Frontal cortex (tissue), 3 donors: ENCODE measurements at regions not wholly inside any gene's neighbourhood (a gene's known extent, or its start where the extent isn't known, plus 50 kb on each side); places are given as distances from the start of the nearest gene placed in this dataset.
A peak's percentile ranks its signal among the peaks of the same experiment; 100 is the strongest.

Source experiments
- DNase-seq, 2 donors: peaks; one replicate each; pipeline ENCODE4 v3.0.0; 2012; ENCODE audit warnings: low spot score in 2 of 2
- FAIRE-seq: peaks from 2 replicates; lab custom pipeline; 2012; peaks lifted over from hg19 to GRCh38; lab: Jason Lieb, UNC
- donor health status: control.
- donor health status: control.
- donor health status: control.

- no peak for DNase-seq
- FAIRE-seq = no peak
These were observed 109.5 kb downstream of the C9orf50 start for GRCh38 chr9:129511285-129511900.

GRCh38 chr9:129509533-129509928, 111.4 kb downstream of the C9orf50 start:
- FAIRE-seq (no peak), DNase-seq (no peak)

- no peak for FAIRE-seq
- no peak for DNase-seq
These were observed 113.1 kb downstream of the C9orf50 start for GRCh38 chr9:129507805-129508204.

DNA sequence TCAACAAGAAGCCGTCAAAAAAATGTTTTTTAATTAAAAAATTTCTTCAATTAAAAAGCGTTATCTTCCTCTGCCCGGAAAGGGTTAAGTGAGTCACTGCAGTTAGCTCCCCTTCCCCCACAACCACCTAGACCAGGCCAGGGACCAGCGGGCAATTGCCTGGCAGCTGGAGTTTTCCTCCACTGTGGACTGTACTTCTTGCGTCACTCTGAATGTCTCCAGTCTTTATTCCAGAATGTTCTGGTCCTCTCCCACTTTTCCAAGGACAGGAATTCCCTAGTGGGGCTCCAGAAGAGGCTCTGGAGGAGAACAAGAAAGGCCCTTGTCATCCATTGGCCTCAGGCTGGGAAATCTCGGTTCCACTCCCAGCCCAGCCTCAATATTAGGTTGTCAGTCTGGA, 114.0 kb downstream of the C9orf50 start:
- FAIRE-seq = no peak
- DNase-seq = peak in 1 of 2 donors; percentile 32

DNA sequence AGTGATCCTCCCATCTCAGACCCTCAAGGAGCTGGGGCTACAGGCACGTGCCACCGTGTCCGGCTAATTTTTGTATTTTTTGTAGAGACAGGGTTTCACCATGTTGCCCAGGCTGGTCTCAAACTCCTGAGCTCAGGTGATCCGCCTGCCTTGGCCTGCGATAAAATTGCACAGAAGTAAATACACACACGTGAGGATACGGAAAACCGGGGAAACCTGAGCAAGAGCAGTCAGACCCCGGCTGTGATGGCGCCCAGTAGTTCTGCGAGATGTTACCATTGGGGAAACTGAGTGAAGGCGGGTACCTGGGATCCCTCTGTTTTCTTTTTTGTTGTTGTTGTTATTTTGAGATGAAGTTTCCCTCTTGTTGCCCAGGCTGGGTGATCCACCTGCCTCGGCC, 114.9 kb downstream of the C9orf50 start:
- FAIRE-seq (no peak), DNase-seq (no peak)

DNA sequence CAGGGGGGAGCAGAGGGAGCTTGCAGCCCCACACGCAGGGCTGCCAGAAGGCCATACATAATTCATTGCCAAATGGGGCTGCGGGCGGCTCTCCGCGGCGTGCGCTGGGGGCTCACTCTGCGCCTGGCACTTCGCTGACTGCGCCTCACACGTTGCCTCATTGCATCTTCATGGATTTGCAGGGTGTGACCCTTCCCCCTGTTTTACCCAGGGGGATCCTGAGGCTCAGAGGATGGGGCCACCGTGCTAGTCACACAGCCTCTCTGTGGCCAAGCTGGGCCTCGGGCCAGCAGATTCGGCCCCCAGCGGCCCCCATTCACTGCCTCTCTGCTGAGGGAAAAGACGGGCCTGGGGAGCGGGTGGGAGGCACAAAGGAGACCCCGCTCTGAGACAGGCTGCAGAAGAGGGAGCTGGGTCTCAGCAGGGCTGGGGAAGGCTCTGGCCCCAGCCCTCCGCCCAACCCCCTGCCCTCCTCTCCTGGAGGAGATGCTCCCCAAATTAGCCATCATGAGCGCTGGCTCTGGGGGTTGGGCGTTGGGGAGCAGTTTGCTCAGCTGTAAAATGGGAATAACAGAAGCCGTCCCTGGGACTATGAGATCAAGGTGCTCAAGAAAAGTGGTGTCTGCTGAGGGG, 115.5 kb downstream of the C9orf50 start:
- no peak for DNase-seq
- FAIRE-seq = no peak

DNA sequence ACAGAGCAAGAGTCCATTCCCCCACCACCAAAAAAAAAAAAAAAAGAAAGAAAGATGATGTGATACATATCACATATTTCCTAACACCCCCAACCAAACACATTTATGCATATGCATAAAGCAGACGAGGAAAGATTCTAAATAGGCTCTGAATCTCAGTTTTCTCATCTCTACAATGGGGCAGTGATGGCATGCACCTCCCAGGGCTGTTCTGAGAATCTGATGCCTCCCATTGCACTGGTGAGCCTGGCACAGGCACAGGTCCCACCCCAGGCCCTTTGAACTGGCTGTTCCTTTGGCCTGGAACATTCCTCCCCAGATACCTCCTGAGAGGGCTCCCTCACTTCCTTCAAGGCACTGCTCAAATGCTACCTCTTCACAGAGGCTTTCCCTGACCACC, 116.5 kb downstream of the C9orf50 start:
- no peak for FAIRE-seq
- DNase-seq = no peak

GRCh38 chr9:129501771-129502319, 119.1 kb downstream of the C9orf50 start:
- FAIRE-seq (no peak), DNase-seq (no peak)

- DNase-seq = no peak
- FAIRE-seq = no peak
These were observed 119.8 kb downstream of the C9orf50 start for GRCh38 chr9:129500863-129501770.

DNA sequence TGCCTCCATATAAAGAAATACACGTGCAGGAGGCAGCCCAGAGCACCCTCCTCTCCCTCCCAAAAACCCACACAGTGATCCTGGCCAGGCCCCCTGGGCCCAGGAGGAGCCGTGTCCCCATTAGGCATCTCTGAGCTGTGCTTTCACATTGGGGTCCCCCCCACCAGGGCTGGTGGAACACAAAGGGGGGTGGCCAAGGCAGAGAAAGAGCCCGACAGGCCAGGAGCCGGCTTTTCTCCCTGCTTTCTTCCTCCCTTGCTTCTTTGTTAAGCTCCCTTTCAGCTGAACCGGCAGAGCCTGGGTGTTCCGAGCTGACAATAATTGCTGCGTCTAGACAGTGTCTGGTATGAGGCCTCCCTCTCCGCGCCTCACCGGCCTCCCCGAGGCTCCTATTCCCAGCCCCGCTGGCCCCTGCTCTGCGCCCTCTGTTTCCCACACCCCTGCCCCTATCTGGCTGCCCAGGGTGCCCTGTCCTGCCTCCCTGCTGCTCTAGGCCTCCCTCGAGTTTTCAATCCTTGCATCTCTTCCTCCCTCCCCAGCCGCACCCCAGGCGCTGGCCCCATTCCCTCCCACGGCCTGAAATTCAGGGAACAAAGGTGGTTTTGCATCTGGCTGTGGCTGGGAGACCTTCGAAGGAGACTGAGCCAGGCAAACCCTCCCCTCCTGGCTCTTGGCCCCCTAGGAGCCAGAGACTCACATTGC, 120.6 kb downstream of the C9orf50 start:
- DNase-seq (no peak), FAIRE-seq (no peak)

GRCh38 chr9:129498451-129499384, 122.2 kb downstream of the C9orf50 start:
- no peak for FAIRE-seq

DNA sequence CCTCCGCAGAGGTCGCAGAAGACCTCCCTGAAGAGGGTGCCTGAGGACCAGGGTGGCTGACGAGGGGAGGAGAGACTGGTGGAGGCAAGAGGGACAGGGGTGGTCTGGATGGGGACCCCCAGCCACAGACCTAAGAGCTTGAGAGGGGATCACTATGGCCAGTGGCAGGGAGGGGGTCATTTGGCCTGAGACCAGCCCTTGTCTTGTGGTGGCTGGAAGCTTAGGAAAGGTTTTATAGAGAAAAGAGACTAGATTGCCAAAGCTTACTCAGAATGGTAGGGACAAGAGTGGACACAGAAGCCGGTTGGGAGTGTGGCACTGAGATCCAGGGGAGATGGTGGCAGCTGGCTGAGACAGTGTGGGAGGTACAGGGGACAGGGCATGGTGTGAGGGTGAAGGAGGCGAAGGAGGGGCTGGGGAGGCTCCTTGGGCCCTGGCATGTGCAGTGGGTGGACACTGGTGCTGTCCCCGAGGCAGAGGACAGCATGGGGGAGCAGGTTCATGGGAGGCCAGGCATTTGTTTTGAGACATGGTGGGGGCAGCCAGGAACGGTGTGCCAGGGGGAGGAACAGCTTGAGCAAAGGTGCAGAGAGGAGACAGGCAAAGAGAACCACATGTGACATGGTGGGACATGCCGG, 123.0 kb downstream of the C9orf50 start:
- FAIRE-seq (no peak), DNase-seq (no peak)

More at GRCh38 chr9:129498451-129499384, 122.2 kb downstream of the C9orf50 start:
- DNase-seq = no peak

DNA sequence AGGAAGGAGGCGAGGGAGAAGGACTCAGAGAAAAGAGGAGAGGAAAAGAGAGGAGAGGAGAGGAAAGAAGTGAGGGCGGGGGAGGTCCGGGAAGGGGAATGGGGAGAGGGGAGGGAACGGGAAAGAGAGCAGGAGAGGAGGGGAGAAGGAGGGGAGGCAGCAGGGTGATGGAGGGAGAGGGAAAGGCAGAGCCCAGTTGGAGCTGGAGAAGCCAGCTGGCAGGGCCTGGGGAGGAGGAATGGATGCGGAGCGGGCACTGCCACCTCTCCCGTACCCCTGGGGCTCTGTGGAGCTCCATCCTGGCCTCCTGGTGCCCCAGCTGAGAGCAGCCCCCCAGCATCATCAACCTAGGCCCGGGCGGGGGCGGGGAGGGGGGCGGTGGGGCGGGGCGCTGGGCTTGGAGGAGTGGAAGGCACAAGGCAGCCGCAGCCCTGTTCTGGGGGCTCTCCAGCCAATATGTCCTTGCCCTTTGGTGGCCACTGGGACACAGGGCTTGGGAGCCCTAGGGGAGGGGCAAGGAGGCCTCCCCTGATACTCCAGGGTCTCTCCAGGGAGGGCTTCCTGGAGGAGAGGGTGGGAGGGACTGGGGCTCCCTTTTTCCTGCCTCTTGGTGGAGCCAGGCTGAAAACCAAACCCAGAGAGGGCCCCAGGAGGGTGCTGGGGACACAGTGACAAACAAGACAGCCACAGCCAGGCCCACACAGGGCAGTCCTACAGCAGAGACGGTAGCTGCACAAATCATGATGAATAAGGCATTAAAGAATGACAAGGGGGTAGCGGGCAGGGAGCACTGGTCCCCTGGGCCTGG, 123.7 kb downstream of the C9orf50 start:
- no peak for FAIRE-seq
- DNase-seq = peak in 1 of 2 donors; percentile 60

GRCh38 chr9:129496473-129497004, 124.4 kb downstream of the C9orf50 start:
- FAIRE-seq (no peak), DNase-seq (peak; percentile 88 to 89)

GRCh38 chr9:129495620-129496472, 125.1 kb downstream of the C9orf50 start:
- DNase-seq = peak; percentile 90 to 91

DNA sequence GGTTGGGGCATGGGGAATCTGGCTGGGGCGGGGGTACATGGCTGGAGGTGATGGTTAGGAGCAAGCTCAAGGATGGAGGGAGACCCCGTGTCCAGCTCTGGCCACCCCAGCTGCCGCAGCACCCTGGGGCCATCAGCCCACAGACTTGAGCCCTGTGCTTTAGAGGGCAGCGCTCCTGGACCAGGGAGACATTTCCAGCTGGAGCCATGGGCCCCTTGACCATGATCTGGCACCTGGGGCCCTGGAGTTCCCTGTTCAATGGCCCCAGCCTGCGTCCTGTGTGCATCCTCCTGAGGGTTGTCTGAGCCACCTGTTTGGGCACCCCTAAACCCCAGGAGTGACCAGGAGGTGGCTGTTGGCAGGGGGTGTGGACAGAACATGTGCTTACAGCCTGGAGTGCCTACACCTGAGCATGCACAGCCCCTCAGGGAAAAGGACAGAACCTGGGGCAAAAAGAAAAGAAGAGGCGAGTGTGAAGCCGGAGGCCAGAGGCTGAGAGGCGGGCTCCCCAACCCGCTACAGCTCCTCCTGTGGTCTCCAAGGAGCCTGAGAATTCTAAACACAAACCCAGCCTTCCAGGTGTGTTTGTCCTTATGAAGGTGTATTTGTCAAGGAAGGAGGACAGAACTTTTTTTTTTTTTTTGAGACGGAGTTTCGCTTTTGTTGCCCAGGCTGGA, 126.7 kb downstream of the C9orf50 start:
- no peak for DNase-seq
- no peak for FAIRE-seq

More at GRCh38 chr9:129495620-129496472, 125.1 kb downstream of the C9orf50 start:
- FAIRE-seq = no peak
